Fibroblast of peridontal ligament (primary cell): ENCODE measurements at regions not wholly inside any gene's neighbourhood (a gene's known extent, or its start where the extent isn't known, plus 50 kb on each side); places are given as distances from the start of the nearest gene placed in this dataset.

Experiments
- DNase-seq: peaks from one replicate; pipeline ENCODE4 v3.0.0-alpha.2; 2010; ENCODE audit errors: extremely low read depth

DNA sequence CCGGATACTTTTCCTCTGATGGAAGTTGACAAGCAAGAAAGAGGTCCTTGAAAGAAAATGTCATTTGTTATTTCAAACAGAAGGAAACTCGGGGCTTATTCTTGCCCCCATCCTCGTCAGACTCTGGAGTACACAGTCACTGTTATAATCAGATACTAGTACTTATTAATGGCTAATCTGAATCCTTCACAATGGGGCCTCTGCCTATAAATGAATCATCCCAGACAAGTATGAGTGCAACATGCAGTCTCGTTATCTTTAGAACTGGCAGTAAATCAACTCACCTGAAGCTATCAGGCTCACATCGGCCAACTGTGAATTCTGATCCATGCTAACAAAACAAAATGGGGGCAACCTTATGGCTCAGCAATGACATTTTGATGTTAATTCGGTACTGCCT, 216.7 kb downstream of the GRIN2B start:
- no peak for DNase-seq

DNA sequence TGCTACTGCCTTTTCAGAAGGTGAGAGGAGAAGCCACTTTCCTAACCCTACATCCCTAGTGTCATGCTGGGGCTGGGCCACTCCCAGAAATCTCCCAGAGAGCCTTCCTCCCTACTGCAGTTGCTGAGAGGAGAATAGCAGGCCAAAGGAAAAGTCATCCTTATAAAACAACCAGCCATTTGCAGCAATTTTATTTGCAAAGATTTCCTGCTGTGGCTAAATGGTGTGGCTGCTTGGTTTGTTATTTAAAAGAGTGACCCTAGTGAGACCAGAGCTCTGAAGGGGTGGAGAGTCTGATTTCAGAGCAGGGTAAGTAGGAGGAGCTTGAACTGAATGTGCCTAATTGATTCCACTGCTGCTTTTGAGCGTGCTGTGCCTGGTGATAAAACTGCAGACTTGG, 232.0 kb downstream of the GRIN2B start:
- no peak for DNase-seq

GRCh38 chr12:13745111-13745860, 236.1 kb downstream of the GRIN2B start:
- DNase-seq: no peak

GRCh38 chr12:13744561-13744960, 236.8 kb downstream of the GRIN2B start:
- no peak for DNase-seq

GRCh38 chr12:13740149-13740545, 241.3 kb downstream of the GRIN2B start:
- no peak for DNase-seq

DNA sequence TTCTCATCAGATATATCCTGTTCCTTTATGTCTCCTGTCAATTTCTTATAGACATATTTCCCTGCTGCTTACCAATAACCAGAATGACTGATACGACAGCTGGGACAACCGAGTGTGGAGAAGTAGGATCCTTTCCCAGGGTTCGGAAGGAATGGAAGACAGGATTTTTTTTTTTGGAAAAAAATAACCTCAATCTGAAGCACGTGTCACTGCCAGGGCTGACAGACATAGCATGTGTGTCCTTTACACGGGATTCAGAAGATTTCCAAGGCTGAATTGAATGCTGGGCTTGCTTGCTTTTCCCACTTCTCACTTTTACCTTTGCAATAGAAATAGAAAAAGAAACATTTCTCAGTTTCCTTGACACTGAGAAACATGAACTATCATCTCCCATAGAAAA, 245.7 kb downstream of the GRIN2B start:
- no peak for DNase-seq

DNA sequence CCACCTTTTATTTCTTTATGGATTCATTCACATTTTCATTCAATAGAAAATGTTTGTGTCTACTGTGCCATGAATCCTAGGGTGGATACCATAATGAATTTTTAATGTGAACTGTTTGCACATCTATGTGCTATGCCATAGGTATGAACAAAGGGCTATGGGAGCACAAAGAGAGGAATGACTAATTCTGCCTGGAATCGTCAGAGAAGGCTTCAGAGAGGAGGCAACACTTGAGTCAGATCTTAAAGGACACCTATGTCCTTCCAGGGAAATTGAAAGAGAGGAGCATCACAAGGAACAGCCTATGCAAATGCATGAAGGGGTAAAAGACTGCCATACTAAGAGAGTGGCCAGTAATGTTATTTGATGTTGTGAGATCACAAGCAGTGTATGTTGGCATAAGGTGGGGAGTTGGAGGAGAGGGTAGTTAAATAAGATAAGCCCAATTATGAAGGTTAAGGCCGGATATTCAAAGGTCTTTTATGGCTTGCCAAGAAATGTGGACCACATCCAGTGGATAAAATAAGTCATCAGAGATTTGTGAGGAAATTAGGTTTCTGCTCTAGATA, 246.7 kb downstream of the GRIN2B start:
- DNase-seq: no peak

GRCh38 chr12:13727707-13728195, 253.7 kb downstream of the GRIN2B start:
- no peak for DNase-seq

DNA sequence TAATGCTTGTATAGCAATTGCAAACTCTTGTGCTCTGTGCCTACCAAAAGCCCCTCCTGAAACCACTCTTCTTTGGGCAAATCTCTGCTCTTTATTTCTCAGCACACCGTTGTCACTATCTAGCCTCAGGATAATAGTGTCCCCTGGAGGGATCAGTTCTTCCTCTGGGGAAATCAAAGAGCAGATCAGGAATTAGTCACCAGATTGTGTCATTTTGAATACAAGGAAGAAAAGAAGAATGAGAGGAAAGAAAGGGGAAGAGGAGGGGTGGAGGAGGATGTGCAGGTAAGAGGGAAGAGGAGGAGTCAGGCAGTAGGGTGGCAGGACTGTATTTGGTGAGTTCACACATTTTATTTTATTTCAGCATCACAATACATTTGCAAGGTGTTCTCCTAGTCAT, 256.4 kb downstream of the GRIN2B start:
- DNase-seq: no peak

DNA sequence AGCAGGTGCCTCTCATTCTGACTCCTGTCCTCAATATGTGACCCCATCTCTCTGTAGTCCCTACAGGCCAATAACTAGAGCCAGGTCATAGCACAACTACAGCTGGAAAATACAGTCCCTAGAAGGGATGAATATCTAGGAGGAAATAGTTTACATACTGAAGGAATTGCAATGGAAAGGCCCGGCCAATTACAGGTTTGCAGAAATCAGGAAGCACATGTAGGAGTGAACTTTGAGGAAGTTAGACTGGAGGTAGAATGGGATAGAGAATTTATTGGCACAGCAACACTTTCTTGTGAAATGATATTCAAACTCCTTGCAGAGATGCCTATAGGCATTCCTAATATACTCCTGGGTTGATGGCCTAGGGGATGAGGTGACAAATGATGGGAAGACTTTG, 257.3 kb downstream of the GRIN2B start:
- DNase-seq: no peak

DNA sequence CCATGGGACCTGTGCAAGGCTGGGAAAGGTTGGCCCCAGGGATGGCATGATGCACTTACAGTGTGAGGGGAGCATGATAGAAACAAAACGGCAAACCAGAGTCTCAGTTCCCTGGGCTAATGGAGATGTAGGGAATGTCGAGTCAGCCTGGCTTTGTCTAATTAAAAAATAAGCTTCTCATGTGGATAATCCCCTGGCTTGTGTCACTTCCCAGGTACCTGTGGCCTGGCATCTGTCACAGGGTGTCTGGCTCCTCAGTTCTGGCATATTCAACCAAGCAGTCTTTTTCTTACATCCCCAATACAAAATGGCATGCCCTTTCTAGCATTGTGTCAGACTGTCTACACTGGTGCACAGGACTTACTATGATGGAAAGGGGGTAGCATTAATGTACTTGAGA, 261.4 kb downstream of the GRIN2B start:
- DNase-seq: no peak

GRCh38 chr12:13718271-13718670, 263.1 kb downstream of the GRIN2B start:
- no peak for DNase-seq

DNA sequence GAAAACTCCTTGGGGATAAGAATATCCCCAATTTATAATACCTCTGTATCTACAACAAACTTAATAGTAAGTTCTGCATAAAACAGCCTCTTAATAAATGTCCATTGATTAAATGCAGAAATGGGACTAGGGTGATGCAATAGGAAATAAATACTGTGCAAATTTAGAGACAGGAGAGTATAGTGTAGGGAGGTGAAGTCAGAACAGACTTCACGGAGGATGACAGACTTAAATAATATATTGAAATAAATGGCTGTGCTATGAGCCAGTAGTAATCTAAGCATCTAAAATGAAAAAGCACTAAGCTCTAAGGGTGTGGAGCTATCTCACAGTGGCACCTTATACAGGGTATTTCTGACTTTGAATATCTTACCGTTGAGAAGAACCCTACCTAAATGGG, 265.3 kb downstream of the GRIN2B start:
- DNase-seq: no peak

DNA sequence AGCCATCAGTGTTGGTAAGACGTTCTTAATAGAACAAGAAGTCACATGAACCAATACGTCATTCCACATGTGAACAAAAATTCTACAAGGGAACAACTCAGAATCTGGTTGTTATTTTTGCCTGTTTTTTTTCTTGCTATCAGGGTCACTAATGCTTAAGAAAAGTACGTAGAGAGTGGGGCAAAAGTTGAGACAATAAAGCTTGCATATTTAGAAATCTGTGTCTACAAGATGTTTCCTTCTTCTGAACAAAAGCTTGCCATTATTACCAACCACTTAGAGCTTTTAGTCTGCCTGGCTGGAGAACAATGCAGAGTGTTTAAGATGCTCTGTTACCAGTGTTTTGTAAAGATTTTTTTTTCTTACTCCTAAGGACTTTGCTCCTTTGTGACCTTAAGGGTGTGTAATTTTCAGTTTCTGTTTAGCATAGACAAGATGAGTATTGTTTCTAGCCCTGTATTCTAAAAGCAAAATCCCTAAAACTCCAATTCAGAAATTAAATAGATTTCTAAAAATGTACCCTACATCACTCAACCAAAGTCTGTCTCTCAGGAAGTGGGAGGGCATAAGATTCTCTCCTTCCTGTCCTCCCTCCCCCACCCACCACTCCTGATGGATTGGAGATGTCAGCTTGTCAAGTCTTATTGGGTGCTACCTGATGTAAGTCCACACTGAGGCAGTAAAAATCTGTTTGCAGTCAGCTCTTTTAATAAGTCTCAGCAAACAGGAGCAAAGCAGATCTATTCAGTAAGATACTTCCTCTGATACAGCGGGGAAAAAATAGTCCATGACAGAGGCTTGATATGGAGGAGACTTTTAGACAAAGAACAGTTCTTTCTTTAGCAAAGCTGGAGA, 267.6 kb downstream of the GRIN2B start:
- no peak for DNase-seq

GRCh38 chr12:13707829-13708228, 273.6 kb downstream of the GRIN2B start:
- no peak for DNase-seq

- no peak for DNase-seq
Observed at GRCh38 chr12:13702381-13702780, 279.0 kb downstream of the GRIN2B start.

GRCh38 chr12:13701502-13701901, 279.9 kb downstream of the GRIN2B start:
- no peak for DNase-seq

DNA sequence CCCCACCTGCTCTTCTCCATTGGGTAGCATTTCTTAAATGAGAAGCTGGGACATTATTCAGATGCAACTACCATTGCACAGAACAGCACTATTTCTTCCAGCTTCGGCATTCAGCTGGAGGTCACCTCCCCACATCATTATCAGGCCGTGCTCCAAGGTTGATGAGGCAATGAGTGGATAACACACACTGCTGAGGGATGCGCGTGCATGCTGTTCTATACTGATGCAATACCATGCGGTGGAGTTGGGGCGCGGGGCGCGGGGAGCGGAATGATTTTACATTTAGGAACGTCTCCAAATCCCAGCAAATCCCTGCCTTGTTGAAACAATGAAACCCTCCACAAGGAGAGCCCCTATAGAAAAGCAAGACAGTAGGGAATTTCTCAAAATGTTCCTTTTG, 283.4 kb downstream of the GRIN2B start:
- no peak for DNase-seq

DNA sequence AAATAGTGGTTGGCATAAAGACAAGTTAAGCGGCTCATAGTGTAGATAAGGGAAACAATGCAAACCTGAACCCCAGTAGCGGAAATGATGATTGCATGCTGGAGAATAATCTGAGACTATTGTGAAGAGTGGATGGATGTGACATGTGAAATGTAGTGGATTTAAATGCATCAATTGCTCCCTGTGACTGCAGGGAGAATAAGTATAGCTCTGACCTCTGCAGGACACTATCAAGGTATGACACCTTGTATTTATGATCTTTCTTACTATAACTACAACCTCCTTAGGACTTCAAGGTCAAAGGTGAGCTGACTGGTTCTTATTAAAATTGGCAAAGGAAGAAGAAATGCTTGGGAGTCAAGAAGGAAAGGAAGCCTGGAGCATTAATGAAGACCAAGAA, 285.6 kb downstream of the GRIN2B start:
- DNase-seq: no peak

- DNase-seq: no peak
Observed at GRCh38 chr12:13692332-13692731, 289.1 kb downstream of the GRIN2B start.

DNA sequence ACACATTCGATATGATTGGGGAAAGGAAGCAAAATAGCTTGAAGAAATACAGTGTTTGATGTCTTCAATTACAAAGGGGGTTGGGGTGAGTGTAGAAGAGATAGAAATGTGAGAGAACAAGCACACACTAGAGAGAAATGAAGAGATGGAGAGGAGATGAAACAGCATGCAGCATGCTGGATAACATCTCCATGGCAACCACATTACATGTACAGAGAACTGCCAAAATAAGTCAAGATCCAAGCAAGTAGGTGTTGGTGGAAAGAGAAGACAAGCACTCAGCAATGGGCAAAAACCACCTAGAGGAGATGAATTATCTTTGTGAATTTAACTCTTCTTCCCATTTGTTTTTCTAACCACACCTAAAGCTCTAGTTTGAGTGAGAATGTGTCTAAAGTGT, 289.8 kb downstream of the GRIN2B start:
- no peak for DNase-seq

DNA sequence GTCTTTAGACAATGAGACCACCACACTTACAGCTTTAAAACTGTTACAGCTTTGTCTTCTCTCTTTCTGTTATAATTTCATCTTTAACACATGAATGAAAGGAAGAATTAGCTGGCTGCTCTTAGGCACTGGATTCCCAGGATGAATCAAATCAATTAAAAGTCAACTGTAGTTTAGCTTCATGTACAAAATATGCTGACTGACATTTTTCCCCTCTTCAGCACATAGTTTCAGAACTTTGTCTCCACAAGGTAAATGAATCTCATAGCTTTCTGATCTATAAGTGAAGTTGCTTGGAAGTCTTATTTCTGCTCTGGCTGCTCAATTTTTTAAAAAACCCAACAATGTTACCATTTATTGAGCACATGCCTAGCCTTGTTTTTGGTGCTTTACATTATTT, 293.8 kb downstream of the GRIN2B start:
- no peak for DNase-seq

- DNase-seq: no peak
Observed at GRCh38 chr12:13686260-13686659, 295.1 kb downstream of the GRIN2B start.
